ENCODE measurements at regions not wholly inside any gene's neighbourhood (a gene's known extent, or its start where the extent isn't known, plus 50 kb on each side); places are given as distances from the start of the nearest gene placed in this dataset.

- Histone ChIP-seq H3K27ac (ENCODE audit: low read depth, low read length) (no peak overlapping the region), H3K27me3 (ENCODE audit: control insufficient read depth, insufficient read depth, low read length) (no peaks in the 10 kb centered on the region), H3K4me3 (ENCODE audit: low read depth, low read length) (no peak overlapping the region), H3K9me3 (ENCODE audit: control insufficient read depth, insufficient read depth, low read length) (peaks cover 6% of the 10 kb centered on the region)
- CTCF ChIA-PET, result no interaction called here
- no peak for DNase-seq (ENCODE audit: low read depth, low spot score)
- POLR2A ChIA-PET, result no interaction called here
- no peak for TF ChIP-seq CTCF (IDR thresholded peaks at IDR 0.05; ENCODE audit: low read depth, low read length)
Observed at GRCh38 chr10:8502573-8502972, 448.1 kb downstream of the GATA3 start.

GRCh38 chr10:8504499-8504898 lies 450.0 kb downstream of the GATA3 start:
- no peak for TF ChIP-seq CTCF (IDR thresholded peaks at IDR 0.05; ENCODE audit: low read depth, low read length)
- Histone ChIP-seq H3K27ac (ENCODE audit: low read depth, low read length) (no peak overlapping the region), H3K9me3 (ENCODE audit: control insufficient read depth, insufficient read depth, low read length) (peaks cover 15% of the 10 kb centered on the region), H3K27me3 (ENCODE audit: control insufficient read depth, insufficient read depth, low read length) (no peaks in the 10 kb centered on the region), H3K4me3 (ENCODE audit: low read depth, low read length) (no peak overlapping the region)
- POLR2A ChIA-PET, result no interaction called here
- CTCF ChIA-PET, result no interaction called here
- DNase-seq (ENCODE audit: low read depth, low spot score), result no peak

GRCh38 chr10:8507156-8507555 lies 452.7 kb downstream of the GATA3 start:
- no peak overlapping the region for H3K27ac ChIP-seq (ENCODE audit: low read depth, low read length)
- ChIA-PET CTCF (no interaction called here), POLR2A (no interaction called here)
- TF ChIP-seq CTCF (IDR thresholded peaks at IDR 0.05; ENCODE audit: low read depth, low read length), result no peak
- H3K9me3 ChIP-seq (ENCODE audit: control insufficient read depth, insufficient read depth, low read length), result peaks cover 18% of the 10 kb centered on the region
- no peak overlapping the region for H3K4me3 ChIP-seq (ENCODE audit: low read depth, low read length)
- H3K27me3 ChIP-seq (ENCODE audit: control insufficient read depth, insufficient read depth, low read length), result no peaks in the 10 kb centered on the region
- DNase-seq (ENCODE audit: low read depth, low spot score), result no peak

- H3K27ac ChIP-seq (ENCODE audit: low read depth, low read length), result no peak overlapping the region
- CTCF ChIA-PET, result no interaction called here
- POLR2A ChIA-PET, result no interaction called here
- no peak overlapping the region for H3K4me3 ChIP-seq (ENCODE audit: low read depth, low read length)
- DNase-seq (ENCODE audit: low read depth, low spot score), result no peak
- TF ChIP-seq CTCF (IDR thresholded peaks at IDR 0.05; ENCODE audit: low read depth, low read length), result no peak
- H3K9me3 ChIP-seq (ENCODE audit: control insufficient read depth, insufficient read depth, low read length), result peaks cover 29% of the 10 kb centered on the region
- no peaks in the 10 kb centered on the region for H3K27me3 ChIP-seq (ENCODE audit: control insufficient read depth, insufficient read depth, low read length)
Observed at GRCh38 chr10:8508882-8509281, 454.4 kb downstream of the GATA3 start.

- ChIA-PET CTCF (no interaction called here), POLR2A (no interaction called here)
- peaks cover 31% of the 10 kb centered on the region for H3K9me3 ChIP-seq (ENCODE audit: control insufficient read depth, insufficient read depth, low read length)
- H3K4me3 ChIP-seq (ENCODE audit: low read depth, low read length), result no peak overlapping the region
- no peak for DNase-seq (ENCODE audit: low read depth, low spot score)
- H3K27me3 ChIP-seq (ENCODE audit: control insufficient read depth, insufficient read depth, low read length), result no peaks in the 10 kb centered on the region
- no peak for TF ChIP-seq CTCF (IDR thresholded peaks at IDR 0.05; ENCODE audit: low read depth, low read length)
- H3K27ac ChIP-seq (ENCODE audit: low read depth, low read length), result no peak overlapping the region
Observed at GRCh38 chr10:8510471-8510870, 456.0 kb downstream of the GATA3 start.

All from AG04450 (cell line).